OCI-LY3 (cell line): ENCODE measurements at regions not wholly inside any gene's neighbourhood (a gene's known extent, or its start where the extent isn't known, plus 50 kb on each side); places are given as distances from the start of the nearest gene placed in this dataset.
"Not testable (repeated sequence)": the region's sequence is repeated elsewhere in the genome, so short reads cannot be mapped to it uniquely, and the experiment has no call there.

Experiments
- H2AFZ ChIP-seq: fragments of 200-600, 300-600 bp; shearing (Covaris generic); 2 replicates; pipeline ENCODE4 v1.6.0; 2014; ENCODE audit warnings: antibody characterized with exemption, low read depth, low read length
- H3K27ac ChIP-seq: fragments of 200-600, 300-600 bp; sonication (generic); 2 replicates; pipeline ENCODE4 v1.5.1; 2014; ENCODE audit warnings: mild to moderate bottlenecking, low read length, moderate library complexity, mixed read lengths
- H3K27me3 ChIP-seq: fragments of 200-600, 300-600 bp; sonication (generic); 2 replicates; pipeline ENCODE4 v1.6.1; 2014; ENCODE audit warnings: low read depth, low read length, mixed read lengths
- H3K36me3 ChIP-seq: fragments of 200-600, 300-600 bp; sonication (generic); replicated peaks from 2 replicates; pipeline ENCODE3; 2014; ENCODE audit warnings: low read depth, low read length, mixed read lengths
- H3K4me1 ChIP-seq: fragments of 300-600, 200-600 bp; sonication (generic); 2 replicates; pipeline ENCODE4 v1.6.1; 2014; ENCODE audit warnings: low read length, mixed read lengths
- H3K4me2 ChIP-seq: fragments of 200-600, 300-600 bp; sonication (generic); 2 replicates; pipeline ENCODE4 v1.6.1; 2014; ENCODE audit warnings: low read length, mixed read lengths
- H3K4me3 ChIP-seq: fragments of 300-600, 200-600 bp; sonication (generic); 2 replicates; pipeline ENCODE4 v1.5.1; 2014; ENCODE audit warnings: antibody characterized with exemption, mild to moderate bottlenecking, low read length, moderate library complexity
- H3K79me2 ChIP-seq: fragments of 300-600, 200-600 bp; shearing (Covaris generic); 2 replicates; pipeline ENCODE4 v1.6.1; 2014; ENCODE audit warnings: mild to moderate bottlenecking, low read length, mixed read lengths
- H3K9ac ChIP-seq: fragments of 300-600, 200-600 bp; shearing (Covaris generic); 2 replicates; pipeline ENCODE4 v1.6.0; 2014; ENCODE audit warnings: mild to moderate bottlenecking, low read length, moderate library complexity
- H3K9me3 ChIP-seq: fragments of 200-600, 300-600 bp; shearing (Covaris generic); 2 replicates; pipeline ENCODE4 v1.6.1; 2014; ENCODE audit warnings: low read length, mixed read lengths; ENCODE audit not compliant: insufficient read depth
- H4K20me1 ChIP-seq: fragments of 200-600, 300-600 bp; sonication (generic); 2 replicates; pipeline ENCODE4 v1.6.1; 2016; ENCODE audit warnings: low read length, mixed read lengths; ENCODE audit not compliant: insufficient read depth
- EZH2phosphoT487 ChIP-seq: fragments of 200-600 bp; shearing (Covaris generic); IDR thresholded peaks from 2 replicates; pipeline ENCODE4 v1.6.1; 2018; ENCODE audit warnings: antibody characterized with exemption, mixed run types, low read depth
- TF ChIP-seq, protein P1 (sequence below): fragments of 200-600, 300-600 bp; sonication (generic); IDR thresholded peaks from 2 replicates; pipeline ENCODE4 v1.5.1; 2014; ENCODE audit warnings: antibody characterized with exemption, low read length, low read depth

DNA sequence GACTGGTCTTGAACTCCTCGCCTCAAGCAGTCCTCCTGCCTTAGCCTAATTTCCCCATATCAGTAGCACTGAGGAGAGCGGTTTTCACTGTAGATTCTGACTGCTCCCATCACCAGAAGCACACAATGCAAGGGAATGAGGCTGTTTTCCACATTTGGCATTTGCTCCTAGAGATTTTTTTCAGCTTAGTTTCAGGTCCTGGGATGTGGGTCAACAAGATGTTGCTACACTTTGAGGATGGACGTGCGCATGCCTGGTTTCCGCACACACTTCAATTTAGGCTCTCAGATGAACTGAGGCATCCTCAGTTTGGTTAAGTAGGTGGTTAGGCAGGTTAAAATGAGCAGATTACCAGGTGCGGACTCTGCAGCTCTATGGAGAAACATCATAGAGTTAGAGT is 287.1 kb upstream of the LYZL1 start:
- Histone ChIP-seq H3K27me3 (no peaks in the 10 kb centered on the region), H3K4me1 (no peaks in the 10 kb centered on the region), H3K27ac (no peak overlapping the region), H3K36me3 (no peaks in the 10 kb centered on the region), H4K20me1 (no peaks in the 10 kb centered on the region), H3K79me2 (no peaks in the 10 kb centered on the region), H3K4me2 (no peak overlapping the region), H3K9ac (no peak overlapping the region), H2AFZ (no peak overlapping the region), H3K4me3 (no peak overlapping the region), H3K9me3 (no peaks in the 10 kb centered on the region)
- TF ChIP-seq, protein P1, sequence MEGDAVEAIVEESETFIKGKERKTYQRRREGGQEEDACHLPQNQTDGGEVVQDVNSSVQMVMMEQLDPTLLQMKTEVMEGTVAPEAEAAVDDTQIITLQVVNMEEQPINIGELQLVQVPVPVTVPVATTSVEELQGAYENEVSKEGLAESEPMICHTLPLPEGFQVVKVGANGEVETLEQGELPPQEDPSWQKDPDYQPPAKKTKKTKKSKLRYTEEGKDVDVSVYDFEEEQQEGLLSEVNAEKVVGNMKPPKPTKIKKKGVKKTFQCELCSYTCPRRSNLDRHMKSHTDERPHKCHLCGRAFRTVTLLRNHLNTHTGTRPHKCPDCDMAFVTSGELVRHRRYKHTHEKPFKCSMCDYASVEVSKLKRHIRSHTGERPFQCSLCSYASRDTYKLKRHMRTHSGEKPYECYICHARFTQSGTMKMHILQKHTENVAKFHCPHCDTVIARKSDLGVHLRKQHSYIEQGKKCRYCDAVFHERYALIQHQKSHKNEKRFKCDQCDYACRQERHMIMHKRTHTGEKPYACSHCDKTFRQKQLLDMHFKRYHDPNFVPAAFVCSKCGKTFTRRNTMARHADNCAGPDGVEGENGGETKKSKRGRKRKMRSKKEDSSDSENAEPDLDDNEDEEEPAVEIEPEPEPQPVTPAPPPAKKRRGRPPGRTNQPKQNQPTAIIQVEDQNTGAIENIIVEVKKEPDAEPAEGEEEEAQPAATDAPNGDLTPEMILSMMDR = no peak
- TF ChIP-seq EZH2phosphoT487 = no peak

DNA sequence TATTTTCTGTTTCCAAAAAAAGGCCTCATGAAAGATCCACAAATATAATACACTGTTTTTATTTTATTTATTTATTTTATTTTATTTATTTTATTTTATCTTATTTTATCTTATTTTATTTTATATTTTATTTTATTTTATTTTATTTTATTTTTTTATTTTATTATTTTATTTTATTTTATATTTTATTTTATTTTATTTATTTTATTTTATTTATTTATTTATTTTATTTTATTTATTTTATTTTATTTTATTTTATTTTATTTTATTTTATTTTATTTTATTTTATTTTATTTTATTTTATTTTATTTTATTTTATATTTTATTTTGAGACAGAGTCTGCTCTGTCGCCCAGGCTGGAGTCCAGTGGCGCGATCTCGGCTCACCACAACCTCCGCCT is 285.9 kb upstream of the LYZL1 start:
- not testable (repeated sequence) for H3K27me3 ChIP-seq, H3K4me1 ChIP-seq, H3K4me3 ChIP-seq, H3K9me3 ChIP-seq, H2AFZ ChIP-seq, H3K36me3 ChIP-seq, H3K27ac ChIP-seq, H3K79me2 ChIP-seq, H3K9ac ChIP-seq, H4K20me1 ChIP-seq, H3K4me2 ChIP-seq

- TF ChIP-seq, protein P1 = no peak
- no peak for TF ChIP-seq EZH2phosphoT487
- Histone ChIP-seq H2AFZ (no peak overlapping the region), H3K4me1 (no peaks in the 10 kb centered on the region), H3K4me3 (no peak overlapping the region), H4K20me1 (no peaks in the 10 kb centered on the region), H3K27ac (no peak overlapping the region), H3K27me3 (no peaks in the 10 kb centered on the region), H3K4me2 (no peak overlapping the region), H3K79me2 (no peaks in the 10 kb centered on the region), H3K9me3 (no peaks in the 10 kb centered on the region), H3K9ac (no peak overlapping the region), H3K36me3 (no peaks in the 10 kb centered on the region)
These were observed 282.9 kb upstream of the LYZL1 start for GRCh38 chr10:29005988-29006387.

- Histone ChIP-seq H3K27ac (no peak overlapping the region), H3K4me1 (no peaks in the 10 kb centered on the region), H3K9ac (no peak overlapping the region), H3K9me3 (no peaks in the 10 kb centered on the region), H3K79me2 (no peaks in the 10 kb centered on the region), H4K20me1 (no peaks in the 10 kb centered on the region), H3K27me3 (no peaks in the 10 kb centered on the region), H3K4me2 (no peak overlapping the region), H2AFZ (no peak overlapping the region), H3K36me3 (no peaks in the 10 kb centered on the region), H3K4me3 (no peak overlapping the region)
- TF ChIP-seq, protein P1 = no peak
- no peak for TF ChIP-seq EZH2phosphoT487
These were observed 281.5 kb upstream of the LYZL1 start for GRCh38 chr10:29007370-29007747.
